Naive thymus-derived CD4-positive, alpha-beta T cell (primary cell): ENCODE measurements at regions not wholly inside any gene's neighbourhood (a gene's known extent, or its start where the extent isn't known, plus 50 kb on each side); places are given as distances from the start of the nearest gene placed in this dataset.

Experiments
- ATAC-seq: fragments of 150-1000 bp; cut with Tn5 transposase; 2 replicates; pipeline ENCODE4 v1.10.0; 2021; ENCODE audit warnings: mild to moderate bottlenecking, moderate library complexity
- CTCF ChIA-PET: fragments of 350-600 bp; sonication (Branson Sonifier 250); formaldehyde crosslinking; loops from one replicate; lab custom pipeline; 2021; ENCODE audit warnings: antibody characterized with exemption; lab: Charles Lee
- POLR2A ChIA-PET: fragments of 350-600 bp; sonication (Branson Sonifier 250); formaldehyde crosslinking; loops from one replicate; lab custom pipeline; 2021; ENCODE audit warnings: antibody characterized with exemption, inconsistent platforms; lab: Charles Lee
- DNase-seq, 9 donors: peaks; one replicate each; pipeline versions ENCODE4 v3.0.0 to v3.0.0-alpha.2; 2020 to 2022; ENCODE audit warnings: mixed read lengths in 1 of 9
- H3K27ac ChIP-seq: one replicate; pipeline ENCODE4 v1.7.0; 2013; ENCODE audit warnings: mild to moderate bottlenecking, low read depth, low read length, moderate library complexity
- H3K27me3 ChIP-seq, 2 donors: one replicate each; pipeline ENCODE4 v1.7.0; 2013; ENCODE audit warnings: low read length in 2 of 2, mild to moderate bottlenecking in 2 of 2, moderate library complexity in 2 of 2; ENCODE audit not compliant: control insufficient read depth in 2 of 2, insufficient read depth in 2 of 2
- H3K36me3 ChIP-seq, 3 experiments: 1 replicate in 2 of 3; 2 replicates in 1 of 3; pipeline ENCODE4 v1.7.0; 2013; ENCODE audit warnings: low read length in 3 of 3, mild to moderate bottlenecking in 3 of 3, moderate library complexity in 1 of 3; ENCODE audit not compliant: insufficient read depth in 3 of 3, control insufficient read depth in 2 of 3
- H3K4me1 ChIP-seq, 2 donors: one replicate each; pipeline ENCODE4 v1.7.0; 2013; ENCODE audit warnings: low read length in 2 of 2, mild to moderate bottlenecking in 2 of 2, moderate library complexity in 1 of 2; ENCODE audit not compliant: control insufficient read depth in 2 of 2, insufficient read depth in 2 of 2
- H3K4me3 ChIP-seq: 2 replicates; pipeline ENCODE4 v1.7.0; 2013; ENCODE audit warnings: mild to moderate bottlenecking, low read length
- H3K9me3 ChIP-seq, 3 experiments: 1 replicate in 2 of 3; 2 replicates in 1 of 3; pipeline ENCODE4 v1.7.0; 2013; ENCODE audit warnings: low read length in 3 of 3; ENCODE audit not compliant: control insufficient read depth in 2 of 3
- H3K27ac Mint-ChIP-seq, 9 donors: one replicate each; pipeline ENCODE4 v1.8.0; 2020 to 2022; ENCODE audit warnings: mixed read lengths in 9 of 9, mild to moderate bottlenecking in 8 of 9, moderate library complexity in 5 of 9, inconsistent platforms in 2 of 9
- H3K27me3 Mint-ChIP-seq, 5 donors: one replicate each; pipeline ENCODE4 v1.8.0; 2021 to 2022; ENCODE audit warnings: mixed read lengths in 5 of 5, mild to moderate bottlenecking in 1 of 5
- H3K36me3 Mint-ChIP-seq, 5 donors: one replicate each; pipeline ENCODE4 v1.8.0; 2020 to 2022; ENCODE audit warnings: mixed read lengths in 5 of 5, mild to moderate bottlenecking in 3 of 5, inconsistent platforms in 1 of 5
- H3K4me1 Mint-ChIP-seq, 7 donors: one replicate each; pipeline ENCODE4 v1.8.0; 2020 to 2022; ENCODE audit warnings: mixed read lengths in 7 of 7, mild to moderate bottlenecking in 3 of 7, inconsistent platforms in 1 of 7
- H3K4me3 Mint-ChIP-seq, 10 donors: one replicate each; pipeline ENCODE4 v1.8.0; 2020 to 2022; ENCODE audit warnings: mild to moderate bottlenecking in 10 of 10, mixed read lengths in 10 of 10, moderate library complexity in 6 of 10, inconsistent platforms in 2 of 10
- H3K9me3 Mint-ChIP-seq, 11 donors: one replicate each; pipeline ENCODE4 v1.8.0; 2020 to 2022; ENCODE audit warnings: mixed read lengths in 11 of 11, mild to moderate bottlenecking in 4 of 11, inconsistent platforms in 1 of 11, moderate library complexity in 1 of 11
- intact Hi-C, 2 donors: fragments of 100-400 bp; cut with micrococcal nuclease; formaldehyde crosslinking; loops; one replicate each; pipeline ENCODE4 v1.15.1; 2023

GRCh38 chr4:37763831-37764230 is 62.7 kb upstream of the PGM2 start:
- Mint-ChIP-seq H3K4me3 (no peak overlapping the region), H3K36me3 (no peaks in the 10 kb centered on the region), H3K9me3 (no peaks in the 10 kb centered on the region), H3K4me1 (peaks cover 0 to 18% (median 7%) of the 10 kb centered on the region in 7 donors), H3K27ac (no peak overlapping the region), H3K27me3 (no peaks in the 10 kb centered on the region)
- Histone ChIP-seq H3K27me3 (no peaks in the 10 kb centered on the region), H3K9me3 (no peaks in the 10 kb centered on the region), H3K4me1 (no peaks in the 10 kb centered on the region), H3K36me3 (no peaks in the 10 kb centered on the region), H3K4me3 (no peak overlapping the region), H3K27ac (no peak overlapping the region)
- CTCF ChIA-PET = no interaction called here
- intact Hi-C loops = no loop called here
- DNase-seq (no peak), ATAC-seq (no peak)
- POLR2A ChIA-PET = interaction anchor here (0.6 kb wide), 1 partner anchor 61 kb away, joined by 3 read pairs; no protein-coding TSS in a partner anchor

GRCh38 chr4:37762991-37763368 is 63.5 kb upstream of the PGM2 start:
- H3K4me3 ChIP-seq = no peak overlapping the region
- H3K4me1 ChIP-seq = peaks cover 0 to 5% of the 10 kb centered on the region in 2 donors
- no peaks in the 10 kb centered on the region for H3K9me3 ChIP-seq
- no peaks in the 10 kb centered on the region for H3K27me3 Mint-ChIP-seq
- no peak overlapping the region for H3K27ac Mint-ChIP-seq
- CTCF ChIA-PET = no interaction called here
- H3K36me3 Mint-ChIP-seq = no peaks in the 10 kb centered on the region
- H3K4me1 Mint-ChIP-seq = peaks cover 5 to 27% (median 14%) of the 10 kb centered on the region in 7 donors
- ATAC-seq (peak; percentile 10), DNase-seq (no peak)
- no peaks in the 10 kb centered on the region for H3K36me3 ChIP-seq
- no peaks in the 10 kb centered on the region for H3K9me3 Mint-ChIP-seq
- no peak overlapping the region for H3K27ac ChIP-seq
- POLR2A ChIA-PET = interaction anchor here (0.6 kb wide), 1 partner anchor 60 kb away, joined by 3 read pairs; no protein-coding TSS in a partner anchor
- no peaks in the 10 kb centered on the region for H3K27me3 ChIP-seq
- intact Hi-C loops = no loop called here
- no peak overlapping the region for H3K4me3 Mint-ChIP-seq

DNA sequence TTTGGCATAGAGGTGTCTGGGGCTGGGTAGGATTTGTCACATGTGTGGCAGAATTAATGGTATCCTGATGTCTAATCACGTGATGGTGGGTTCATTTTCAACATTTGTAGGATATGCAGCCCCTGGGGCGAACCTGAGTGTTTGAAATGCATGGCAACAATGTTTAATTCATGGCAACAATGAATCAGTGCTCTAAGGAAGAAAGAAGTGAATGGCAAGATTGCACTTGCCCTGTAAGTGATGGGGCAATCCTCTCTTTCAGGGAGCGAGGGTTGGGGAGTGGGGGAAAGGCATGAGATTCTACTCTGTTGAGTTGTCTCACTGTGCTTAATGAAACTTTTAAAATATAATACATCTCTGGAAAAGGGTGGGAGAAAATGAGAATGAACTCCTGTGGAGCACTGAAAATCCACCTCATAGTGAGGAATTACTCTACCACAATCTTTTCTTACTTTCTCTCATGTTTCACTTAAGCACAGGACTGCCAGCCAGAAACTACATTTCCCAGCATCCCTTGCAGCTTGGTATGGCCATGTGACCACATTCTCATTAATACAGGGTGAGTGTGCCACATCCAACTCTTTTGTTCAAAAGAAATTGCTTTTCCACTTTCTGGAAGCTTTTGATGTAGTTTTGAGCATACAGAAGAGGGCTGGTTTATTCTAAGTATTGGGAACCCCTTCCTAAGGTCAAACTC is 64.0 kb upstream of the PGM2 start:
- no peaks in the 10 kb centered on the region for H3K9me3 ChIP-seq
- no peaks in the 10 kb centered on the region for H3K27me3 ChIP-seq
- intact Hi-C loops = no loop called here
- Mint-ChIP-seq H3K27me3 (no peaks in the 10 kb centered on the region), H3K4me3 (no peak overlapping the region), H3K36me3 (no peaks in the 10 kb centered on the region), H3K9me3 (no peaks in the 10 kb centered on the region), H3K27ac (no peak overlapping the region), H3K4me1 (peaks cover 5 to 28% (median 15%) of the 10 kb centered on the region in 7 donors)
- ChIA-PET POLR2A (no interaction called here), CTCF (no interaction called here)
- DNase-seq = peak in 4 of 9 donors; percentile 5 to 14 (median 12)
- peaks cover 0 to 5% of the 10 kb centered on the region in 2 donors for H3K4me1 ChIP-seq
- no peaks in the 10 kb centered on the region for H3K36me3 ChIP-seq
- peak; percentile 60 for ATAC-seq
- no peak overlapping the region for H3K27ac ChIP-seq
- H3K4me3 ChIP-seq = no peak overlapping the region

DNA sequence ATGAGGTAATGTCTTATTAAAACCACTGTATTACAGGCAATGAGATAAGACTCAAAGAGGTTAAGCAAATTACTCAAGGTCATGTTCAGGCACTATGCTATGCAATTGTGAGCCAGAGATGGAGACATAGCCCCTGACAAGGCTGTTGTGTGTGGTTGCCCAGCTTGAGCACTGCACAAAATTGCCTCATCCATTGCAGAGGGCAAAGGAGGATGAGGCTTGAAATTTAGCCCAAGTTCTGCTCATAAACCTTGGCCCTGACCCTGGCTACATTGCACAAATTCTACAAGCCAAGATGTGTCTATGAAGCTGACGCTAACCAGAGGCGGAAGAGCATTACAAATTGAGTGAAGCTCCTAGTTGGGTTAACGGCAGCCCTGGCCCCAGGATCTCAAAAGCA is 65.6 kb upstream of the PGM2 start:
- no peak for ATAC-seq
- no peaks in the 10 kb centered on the region for H3K9me3 Mint-ChIP-seq
- H3K4me1 Mint-ChIP-seq = peaks cover 3 to 27% (median 13%) of the 10 kb centered on the region in 7 donors
- no peak overlapping the region for H3K4me3 Mint-ChIP-seq
- intact Hi-C loops = no loop called here
- no peaks in the 10 kb centered on the region for H3K27me3 ChIP-seq
- H3K9me3 ChIP-seq = no peaks in the 10 kb centered on the region
- POLR2A ChIA-PET = interaction anchor here (1.0 kb wide), 1 partner anchor 27 kb away, joined by 4 read pairs; no protein-coding TSS in a partner anchor
- no peak overlapping the region for H3K4me3 ChIP-seq
- no peaks in the 10 kb centered on the region for H3K36me3 ChIP-seq
- DNase-seq = no peak
- no peaks in the 10 kb centered on the region for H3K36me3 Mint-ChIP-seq
- no peak overlapping the region for H3K27ac Mint-ChIP-seq
- no peak overlapping the region for H3K27ac ChIP-seq
- peaks cover 0 to 5% of the 10 kb centered on the region in 2 donors for H3K4me1 ChIP-seq
- H3K27me3 Mint-ChIP-seq = no peaks in the 10 kb centered on the region
- CTCF ChIA-PET = interaction anchor here (0.6 kb wide), 1 partner anchor 20 kb away, joined by 3 read pairs; no protein-coding TSS in a partner anchor

GRCh38 chr4:37759833-37760232 is 66.7 kb upstream of the PGM2 start:
- CTCF ChIA-PET = no interaction called here
- H3K27ac Mint-ChIP-seq = no peak overlapping the region

GRCh38 chr4:37758226-37758625 is 68.3 kb upstream of the PGM2 start:
- Histone ChIP-seq H3K9me3 (no peaks in the 10 kb centered on the region), H3K4me3 (no peak overlapping the region), H3K27ac (no peak overlapping the region), H3K36me3 (no peaks in the 10 kb centered on the region), H3K4me1 (peaks cover 0 to 12% of the 10 kb centered on the region in 2 donors), H3K27me3 (no peaks in the 10 kb centered on the region)
- Mint-ChIP-seq H3K27ac (peak overlapping the region in 6 of 9 donors; percentile 39 to 86 (median 67)), H3K27me3 (no peaks in the 10 kb centered on the region), H3K36me3 (no peaks in the 10 kb centered on the region), H3K9me3 (no peaks in the 10 kb centered on the region), H3K4me1 (peaks cover 11 to 39% (median 21%) of the 10 kb centered on the region in 7 donors), H3K4me3 (peak overlapping the region in 2 of 10 donors; percentile 1 to 46)
- ChIA-PET POLR2A (interaction anchor here (1.5 kb wide), 1 partner anchor 23 kb away, joined by 3 read pairs; no protein-coding TSS in a partner anchor), CTCF (interaction anchor here (0.6 kb wide), 1 partner anchor 149 kb away, joined by 3 read pairs; no protein-coding TSS in a partner anchor)
- peak in 4 of 9 donors; percentile 11 to 45 (median 26) for DNase-seq
- ATAC-seq = peak; percentile 65
- intact Hi-C loops = loop anchor here in 1 of 2 donors (2.0 kb wide), 1 partner anchor 23 kb away; no protein-coding TSS in a partner anchor

More at GRCh38 chr4:37759833-37760232, 66.7 kb upstream of the PGM2 start:
- no peak overlapping the region for H3K27ac ChIP-seq
- no peaks in the 10 kb centered on the region for H3K9me3 ChIP-seq
- Mint-ChIP-seq H3K4me1 (peaks cover 3 to 27% (median 10%) of the 10 kb centered on the region in 7 donors), H3K36me3 (no peaks in the 10 kb centered on the region), H3K4me3 (no peak overlapping the region), H3K9me3 (no peaks in the 10 kb centered on the region), H3K27me3 (no peaks in the 10 kb centered on the region)
- H3K4me1 ChIP-seq = peaks cover 0 to 5% of the 10 kb centered on the region in 2 donors
- DNase-seq (no peak), ATAC-seq (no peak)
- H3K4me3 ChIP-seq = no peak overlapping the region
- POLR2A ChIA-PET = interaction anchor here (1.0 kb wide), 1 partner anchor 26 kb away, joined by 4 read pairs; no protein-coding TSS in a partner anchor
- H3K36me3 ChIP-seq = no peaks in the 10 kb centered on the region
- intact Hi-C loops = loop anchor here in 1 of 2 donors (2.0 kb wide), 1 partner anchor 21 kb away; no protein-coding TSS in a partner anchor
- H3K27me3 ChIP-seq = no peaks in the 10 kb centered on the region
